HG02973 (cell line): ENCODE measurements at regions not wholly inside any gene's neighbourhood (a gene's known extent, or its start where the extent isn't known, plus 50 kb on each side); places are given as distances from the start of the nearest gene placed in this dataset.

Source experiments
- ATAC-seq: cut with Tn5 transposase; IDR thresholded peaks from one replicate; pipeline ENCODE4 v1.9.1; 2021; ENCODE audit warnings: moderate library complexity; ENCODE audit not compliant: unreplicated experiment

- ATAC-seq, result no peak
Observed at GRCh38 chr17:71713846-71714245, 407.0 kb upstream of the SOX9 start.

- ATAC-seq, result no peak
Observed at GRCh38 chr17:71724339-71724738, 396.5 kb upstream of the SOX9 start.

DNA sequence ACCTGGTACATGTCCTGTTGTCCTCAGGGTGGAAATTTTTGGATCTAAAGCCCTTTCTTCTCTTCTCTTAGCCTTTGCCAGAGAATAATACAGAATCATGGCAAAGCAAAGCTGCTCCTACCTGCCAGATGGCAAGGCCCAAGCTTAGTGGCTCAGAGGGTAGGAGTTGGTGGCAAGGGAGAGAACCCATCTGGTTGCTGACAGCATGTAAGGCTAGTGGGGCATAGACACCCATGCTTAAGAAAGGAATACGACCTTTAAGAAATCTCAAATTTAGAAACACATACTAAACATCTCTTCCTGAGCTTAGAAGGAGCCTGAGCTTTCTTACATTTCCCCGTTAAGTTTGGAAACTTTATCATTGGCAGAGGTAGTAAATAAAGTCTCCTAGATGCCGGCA is 395.0 kb upstream of the SOX9 start:
- ATAC-seq, result no peak

GRCh38 chr17:71726341-71726740 is 394.5 kb upstream of the SOX9 start:
- no peak for ATAC-seq

DNA sequence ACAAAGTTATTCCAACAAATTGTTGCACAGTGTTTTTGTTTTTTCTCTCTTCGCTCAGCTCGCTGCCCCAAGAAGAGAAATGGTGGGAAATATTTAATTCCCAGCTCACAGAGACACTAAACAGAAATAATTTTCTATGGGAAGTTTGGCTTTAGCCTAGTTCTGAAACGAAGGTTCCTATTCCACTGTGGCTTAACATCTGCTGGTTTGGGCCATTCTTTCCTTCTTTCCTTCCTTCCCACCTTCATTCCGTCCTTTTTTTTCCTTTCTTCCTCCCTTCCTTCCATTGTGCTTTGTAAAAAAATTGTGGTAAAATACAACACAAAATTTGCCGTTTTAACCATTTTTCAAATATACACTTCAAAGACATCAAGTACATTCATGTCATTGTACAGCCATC is 393.5 kb upstream of the SOX9 start:
- ATAC-seq, result no peak

- no peak for ATAC-seq
Observed at GRCh38 chr17:71727723-71728122, 393.1 kb upstream of the SOX9 start.

DNA sequence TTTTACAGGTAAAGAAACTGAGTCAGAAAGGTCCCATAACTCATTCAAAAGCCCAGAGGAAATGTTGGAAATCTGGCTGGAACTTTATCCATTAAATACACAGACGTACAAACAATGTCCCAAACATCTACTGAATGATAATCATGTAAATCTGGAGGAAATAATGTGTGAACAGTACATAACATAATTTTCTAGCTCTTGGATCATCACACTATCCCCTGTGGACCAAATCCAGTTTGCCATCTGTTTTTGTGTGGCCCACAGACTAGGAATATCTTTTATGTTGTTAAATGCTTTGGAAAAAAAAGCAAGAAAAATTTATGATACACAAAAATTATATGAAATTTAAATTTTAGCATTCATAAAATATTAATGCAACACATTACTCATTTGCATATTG is 389.9 kb upstream of the SOX9 start:
- no peak for ATAC-seq

DNA sequence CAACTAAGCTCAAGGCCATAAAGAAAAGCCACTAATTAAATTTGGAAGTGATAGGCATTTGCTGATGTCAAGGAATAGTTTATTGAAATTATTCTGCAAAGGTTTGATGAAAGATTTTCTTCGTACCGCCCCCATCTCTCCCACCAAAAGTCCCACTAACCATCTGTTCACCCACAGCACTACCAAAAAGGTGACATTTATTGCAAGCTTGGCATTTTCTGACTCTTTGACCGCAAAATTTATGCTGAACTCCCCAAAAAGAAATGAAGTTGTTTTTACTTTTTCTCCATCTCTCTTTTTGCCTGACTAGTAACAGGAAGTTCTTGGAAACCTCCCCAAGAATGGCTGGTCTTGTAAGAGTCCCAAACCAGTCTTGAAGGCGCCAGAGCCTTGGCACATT is 384.9 kb upstream of the SOX9 start:
- no peak for ATAC-seq

- ATAC-seq, result no peak
Observed at GRCh38 chr17:71740866-71741265, 380.0 kb upstream of the SOX9 start.

DNA sequence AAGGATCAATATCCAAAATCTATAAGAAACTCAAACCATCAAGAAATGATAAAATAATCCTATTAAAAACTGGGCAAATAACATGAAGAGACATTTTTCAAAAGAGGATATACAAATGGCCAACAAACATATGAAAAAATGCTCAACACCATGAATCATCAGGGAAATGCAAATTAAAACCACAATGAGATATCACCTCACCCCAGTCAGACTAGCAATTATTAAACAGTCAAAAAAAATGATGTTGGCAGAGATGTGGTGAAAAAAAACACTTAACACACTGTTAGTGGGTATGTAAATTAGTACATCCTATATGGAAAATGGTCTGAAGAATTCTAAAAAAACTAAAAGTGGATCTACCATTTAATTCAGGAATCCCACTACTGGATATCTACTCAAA is 379.0 kb upstream of the SOX9 start:
- no peak for ATAC-seq

GRCh38 chr17:71748872-71749271 is 371.9 kb upstream of the SOX9 start:
- ATAC-seq, result no peak

GRCh38 chr17:71753070-71753469 is 367.8 kb upstream of the SOX9 start:
- ATAC-seq, result no peak

GRCh38 chr17:71757156-71757555 is 363.7 kb upstream of the SOX9 start:
- ATAC-seq, result no peak

DNA sequence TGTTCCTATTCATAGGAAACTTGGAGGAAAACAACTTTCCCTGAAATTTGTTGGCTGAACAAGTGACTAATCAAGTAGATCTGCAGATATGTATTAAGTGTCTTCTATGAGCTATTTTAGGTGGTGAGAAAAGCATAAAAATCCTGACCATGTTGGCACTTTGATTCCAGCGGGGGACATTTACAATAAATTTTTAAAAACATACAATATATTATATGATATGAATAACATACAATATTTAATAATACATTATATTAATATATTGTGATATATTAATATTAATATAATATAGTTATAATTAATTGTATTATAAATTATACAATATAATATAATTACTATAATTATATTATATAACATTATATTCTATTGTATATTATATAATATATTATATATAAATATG is 362.9 kb upstream of the SOX9 start:
- ATAC-seq, result no peak

- no peak for ATAC-seq
Observed at GRCh38 chr17:71759422-71760060, 361.3 kb upstream of the SOX9 start.

- ATAC-seq, result no peak
Observed at GRCh38 chr17:71760062-71760720, 360.6 kb upstream of the SOX9 start.

DNA sequence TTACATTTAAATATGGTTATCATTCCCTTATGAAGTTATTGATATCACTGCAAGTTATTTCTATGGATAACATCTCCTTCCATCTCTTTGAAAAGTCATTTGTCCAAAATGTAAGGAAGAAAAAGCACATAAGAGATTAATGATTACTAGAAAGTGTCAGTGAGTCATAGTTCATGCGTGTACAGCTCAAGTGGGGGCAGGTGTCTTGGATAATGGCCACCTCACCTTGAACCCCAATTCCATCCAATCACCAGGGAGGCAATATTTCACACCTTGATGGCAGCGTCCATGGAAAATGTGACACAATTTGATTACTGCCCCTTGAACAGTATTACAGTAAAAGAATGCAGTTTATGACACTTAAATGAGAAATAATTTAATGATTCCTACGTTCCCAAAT is 358.3 kb upstream of the SOX9 start:
- ATAC-seq, result no peak

DNA sequence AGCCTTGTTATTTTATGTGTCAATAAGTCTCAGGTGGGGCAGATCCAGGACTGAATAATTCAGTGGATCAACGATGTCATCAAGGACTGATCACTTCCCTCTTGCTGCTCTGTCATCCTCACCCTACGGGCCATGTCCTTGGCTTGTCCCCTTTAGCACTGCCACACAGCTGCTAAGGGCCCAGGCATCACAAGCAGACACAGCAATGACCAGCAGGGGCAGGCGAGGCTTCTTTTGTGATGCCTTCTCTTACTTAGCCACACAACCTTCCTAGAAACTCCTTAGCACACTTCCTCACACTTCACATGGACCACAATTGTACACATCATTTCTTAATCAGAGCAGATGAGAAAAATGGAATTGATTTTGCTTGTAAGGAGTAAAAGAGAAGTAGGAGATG is 356.3 kb upstream of the SOX9 start:
- ATAC-seq, result no peak

GRCh38 chr17:71765437-71765836 is 355.4 kb upstream of the SOX9 start:
- ATAC-seq, result no peak

DNA sequence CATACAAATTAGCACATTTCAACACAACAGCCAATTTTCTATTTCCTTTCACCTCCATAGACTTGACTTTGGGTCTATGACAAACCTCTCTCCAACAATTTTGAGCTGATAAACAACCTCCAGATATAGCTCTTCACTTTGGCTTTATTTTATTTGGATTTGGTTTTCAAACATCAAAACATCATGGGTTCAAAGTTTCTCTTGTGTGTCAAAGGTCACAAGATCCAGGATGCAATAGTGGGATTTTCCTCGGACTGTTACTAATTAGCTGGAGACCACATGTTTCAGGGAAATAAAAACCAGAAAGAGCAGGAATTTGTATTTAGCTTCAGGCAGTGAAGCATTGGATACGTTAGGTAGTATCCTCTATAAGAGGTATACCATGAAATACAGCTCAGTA is 351.0 kb upstream of the SOX9 start:
- no peak for ATAC-seq

DNA sequence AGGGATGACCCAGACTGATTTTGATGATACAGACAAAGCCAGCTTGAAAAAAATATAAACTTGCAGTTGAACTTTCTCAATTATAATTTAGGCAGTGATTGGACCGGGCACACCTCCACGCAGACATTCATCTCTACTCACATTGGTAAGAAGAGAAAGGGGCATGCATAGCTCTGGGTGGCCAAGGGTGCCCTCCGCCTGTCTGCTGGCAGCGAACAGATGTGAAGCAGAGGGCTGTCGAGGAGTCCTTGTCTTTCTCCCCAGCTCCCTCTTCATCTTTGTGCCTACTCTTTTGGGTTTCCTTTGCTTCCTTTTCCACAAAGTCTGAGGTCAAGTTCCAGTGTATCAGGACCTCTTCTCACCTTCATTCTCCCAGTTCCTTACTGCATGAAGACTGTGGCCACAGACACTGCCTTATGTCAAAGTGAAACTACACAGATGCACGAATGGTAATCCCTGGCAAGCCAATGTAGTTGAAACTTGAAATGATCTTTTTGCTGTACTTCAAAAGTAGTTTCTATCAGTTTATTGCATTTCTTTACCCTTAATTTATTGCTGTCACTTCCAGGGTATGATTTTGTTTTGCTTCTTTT is 343.7 kb upstream of the SOX9 start:
- ATAC-seq, result no peak

GRCh38 chr17:71779482-71779881 is 341.3 kb upstream of the SOX9 start:
- ATAC-seq, result no peak

DNA sequence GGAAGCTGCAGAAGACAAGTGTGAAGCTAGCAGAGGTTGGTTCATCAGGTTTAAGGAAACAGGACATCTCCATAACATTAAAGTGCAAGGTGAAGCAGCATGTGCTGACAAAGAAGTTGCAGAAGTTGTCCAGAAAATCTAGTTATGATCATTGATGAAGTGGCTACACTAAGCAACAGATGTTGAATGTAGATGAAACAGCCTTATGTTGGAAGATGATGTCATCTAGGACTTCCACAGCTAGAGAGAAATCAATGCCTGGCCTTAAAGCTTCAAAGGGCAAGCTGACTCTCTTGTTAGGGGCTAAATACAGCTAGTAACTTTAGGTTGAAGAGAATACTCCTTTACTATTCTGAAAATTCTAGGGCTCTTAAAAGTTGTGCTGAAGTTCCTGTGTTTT is 340.2 kb upstream of the SOX9 start:
- ATAC-seq, result no peak
